Cerebellar cortex (tissue), 1 donor: ENCODE measurements at regions not wholly inside any gene's neighbourhood (a gene's known extent, or its start where the extent isn't known, plus 50 kb on each side); places are given as distances from the start of the nearest gene placed in this dataset.

Experiments
- DNase-seq: peaks from one replicate; pipeline ENCODE4 v3.0.0-alpha.2; 2015; ENCODE audit warnings: low spot score

DNA sequence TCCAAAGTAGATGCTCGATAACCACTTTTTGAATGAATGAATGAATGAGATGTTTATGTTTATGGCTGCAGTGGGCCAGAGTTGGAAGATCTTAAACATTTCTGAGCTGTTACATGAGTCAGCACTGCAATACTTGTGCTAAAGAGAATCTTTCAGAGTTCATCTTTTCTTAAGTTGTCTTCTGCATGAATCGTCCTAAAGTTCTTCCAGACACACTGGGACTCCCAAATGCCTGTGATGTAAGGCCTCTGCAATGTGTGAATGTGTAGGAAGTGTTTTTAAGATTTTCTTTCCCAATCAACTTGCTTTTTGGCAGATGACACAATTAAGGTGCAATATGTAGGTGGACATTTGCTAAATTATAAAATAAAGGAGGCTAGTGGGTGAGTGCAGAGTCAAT lies 50.3 kb upstream of the TRIM9 start:
- DNase-seq: no peak

GRCh38 chr14:51147183-51147582 lies 52.3 kb upstream of the TRIM9 start:
- DNase-seq: no peak

DNA sequence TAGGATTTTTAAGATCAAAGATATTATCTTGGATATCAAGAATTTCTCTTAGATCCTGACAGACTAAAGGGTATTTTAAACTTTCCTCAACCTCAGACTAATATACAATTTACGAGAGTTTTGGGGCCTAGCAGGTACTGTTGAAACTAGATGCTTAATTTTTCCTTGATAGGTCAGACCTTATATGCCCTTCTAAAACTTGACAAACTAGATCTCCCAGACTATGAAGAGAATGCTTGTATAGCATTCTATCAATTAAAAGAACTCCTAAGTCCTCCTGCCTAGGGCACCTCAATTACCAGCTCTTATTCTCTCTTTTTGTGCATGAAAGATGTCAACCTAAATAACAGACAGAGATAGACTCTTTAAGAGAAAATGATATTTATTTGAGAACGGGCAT lies 60.4 kb upstream of the TRIM9 start:
- no peak for DNase-seq

- peak; percentile 21 for DNase-seq
Measured at GRCh38 chr14:51157012-51157411, 62.1 kb upstream of the TRIM9 start.

DNA sequence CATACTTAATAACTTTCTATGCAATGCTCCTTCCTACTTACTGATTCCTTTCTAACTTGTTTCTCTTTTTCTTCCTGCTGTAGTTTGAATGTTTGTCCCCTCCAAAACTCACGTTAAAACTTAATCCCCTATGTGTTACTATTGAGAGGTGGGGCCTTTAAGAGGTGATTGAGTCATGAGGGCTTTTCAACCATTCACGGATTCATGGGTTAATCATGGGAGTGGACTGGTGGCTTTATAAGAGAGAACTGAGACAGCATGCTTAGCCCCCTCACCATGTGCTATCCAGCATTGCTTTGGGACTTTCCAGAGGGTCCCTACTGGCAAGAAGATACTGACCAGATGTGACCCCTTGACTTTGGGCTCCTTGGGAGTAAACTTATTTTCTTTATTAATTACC lies 66.0 kb upstream of the TRIM9 start:
- no peak for DNase-seq

GRCh38 chr14:51165415-51165814 lies 70.5 kb upstream of the TRIM9 start:
- no peak for DNase-seq

- no peak for DNase-seq
Measured at GRCh38 chr14:51167587-51168214, 72.3 kb upstream of the TMX1 start.

GRCh38 chr14:51168215-51168613 lies 71.8 kb upstream of the TMX1 start:
- no peak for DNase-seq

- no peak for DNase-seq
Measured at GRCh38 chr14:51173863-51174262, 66.2 kb upstream of the TMX1 start.

- DNase-seq: no peak
Measured at GRCh38 chr14:51176839-51177238, 63.2 kb upstream of the TMX1 start.

DNA sequence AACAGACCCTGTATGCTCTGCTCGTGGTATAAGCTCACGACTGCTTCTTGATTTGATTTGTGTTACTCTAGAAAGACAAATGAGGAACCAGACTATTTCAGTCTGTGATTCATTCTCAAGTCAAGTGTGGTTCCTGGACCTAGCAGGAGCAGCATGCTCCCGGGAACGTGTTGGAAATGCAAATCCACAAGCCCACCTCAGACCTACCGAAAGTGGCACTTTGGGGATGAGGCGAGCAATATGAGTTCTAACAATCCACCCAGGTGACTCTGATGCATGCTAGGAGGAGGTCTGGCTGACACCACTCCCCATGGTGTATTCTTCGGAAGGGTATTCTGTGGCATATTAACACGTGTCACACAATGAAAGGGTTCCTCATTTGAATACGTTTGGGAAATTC lies 59.5 kb upstream of the TMX1 start:
- no peak for DNase-seq

- DNase-seq: peak; percentile 19
Measured at GRCh38 chr14:51182131-51182565, 57.9 kb upstream of the TMX1 start.

GRCh38 chr14:51185180-51185579 lies 54.9 kb upstream of the TMX1 start:
- no peak for DNase-seq

GRCh38 chr14:51185754-51186153 lies 54.3 kb upstream of the TMX1 start:
- DNase-seq: no peak

GRCh38 chr14:51188566-51189185 lies 51.4 kb upstream of the TMX1 start:
- DNase-seq: peak; percentile 54

- DNase-seq: no peak
Measured at GRCh38 chr14:51189600-51190376, 50.3 kb upstream of the TMX1 start.
